HG02588 (cell line): ENCODE measurements at regions not wholly inside any gene's neighbourhood (a gene's known extent, or its start where the extent isn't known, plus 50 kb on each side); places are given as distances from the start of the nearest gene placed in this dataset.
"Not testable (repeated sequence)": the region's sequence is repeated elsewhere in the genome, so short reads cannot be mapped to it uniquely, and the experiment has no call there.

Experiments used
- ATAC-seq: cut with Tn5 transposase; IDR thresholded peaks from one replicate; pipeline ENCODE4 v1.9.1; 2021; ENCODE audit warnings: mild to moderate bottlenecking, moderate library complexity; ENCODE audit not compliant: unreplicated experiment

- no peak for ATAC-seq
Observed at GRCh38 chr14:51573607-51574006, 78.1 kb upstream of the FRMD6 start.

DNA sequence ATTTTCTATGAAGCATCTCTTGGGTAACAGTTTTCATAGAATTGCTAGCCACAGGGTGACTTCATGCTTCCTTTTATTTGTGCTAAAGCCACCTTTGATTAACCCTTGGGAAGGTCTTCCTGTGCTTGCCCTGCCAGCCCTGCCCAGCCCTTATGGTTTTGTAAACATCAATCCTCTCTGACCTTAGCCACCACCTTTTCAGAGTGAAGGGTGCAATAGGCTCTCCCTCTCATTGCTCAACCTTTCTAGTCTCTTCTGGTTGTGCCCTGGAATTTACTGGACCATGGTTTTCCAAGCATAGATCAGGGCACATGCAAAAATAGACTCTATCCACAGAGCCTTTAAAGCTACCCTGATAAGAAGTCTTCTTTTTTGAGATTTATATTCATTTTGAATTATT lies 77.7 kb upstream of the FRMD6 start:
- no peak for ATAC-seq

GRCh38 chr14:51575349-51576116 lies 76.2 kb upstream of the FRMD6 start:
- ATAC-seq, result no peak

GRCh38 chr14:51576117-51576430 lies 75.6 kb upstream of the FRMD6 start:
- ATAC-seq, result no peak

DNA sequence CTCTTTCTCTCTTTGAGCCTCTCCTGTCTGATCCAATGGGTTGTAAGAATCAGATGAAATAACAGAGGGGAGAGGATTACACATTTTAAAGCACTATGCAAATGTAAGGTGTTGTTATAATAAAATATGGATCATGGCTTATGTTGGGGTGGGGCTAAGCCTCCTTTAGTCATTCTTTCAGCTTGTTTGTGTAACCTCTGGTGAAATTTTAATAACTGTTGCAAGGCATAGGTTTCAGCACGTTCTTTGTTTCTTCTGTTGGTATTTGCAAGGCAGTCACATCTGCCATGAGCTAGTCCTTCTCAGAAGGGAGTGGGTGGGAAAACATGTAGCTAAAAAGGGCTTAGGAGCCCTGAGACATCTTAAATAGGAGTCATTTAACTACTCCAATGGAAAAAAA lies 74.8 kb upstream of the FRMD6 start:
- no peak for ATAC-seq

DNA sequence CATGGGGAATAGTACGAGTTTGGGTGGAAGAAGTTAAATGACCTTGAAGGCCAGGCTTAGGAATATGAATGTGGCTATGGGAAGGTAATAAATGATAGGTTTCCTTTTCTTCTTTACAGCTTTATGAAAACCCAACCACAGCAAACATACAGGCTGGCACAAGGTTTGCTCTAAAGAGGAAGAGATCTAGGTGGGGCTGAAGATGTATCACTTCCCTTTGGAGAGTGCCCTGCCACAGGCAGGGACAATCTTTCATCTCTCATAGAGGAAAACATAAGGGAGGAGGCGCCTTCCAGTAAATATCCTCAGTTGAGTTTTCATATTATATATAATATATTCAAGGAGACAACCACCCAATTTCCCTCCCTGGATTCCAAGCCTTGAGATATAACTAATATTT lies 72.9 kb upstream of the FRMD6 start:
- ATAC-seq, result no peak

GRCh38 chr14:51581017-51581881 lies 70.5 kb upstream of the FRMD6 start:
- ATAC-seq, result no peak

DNA sequence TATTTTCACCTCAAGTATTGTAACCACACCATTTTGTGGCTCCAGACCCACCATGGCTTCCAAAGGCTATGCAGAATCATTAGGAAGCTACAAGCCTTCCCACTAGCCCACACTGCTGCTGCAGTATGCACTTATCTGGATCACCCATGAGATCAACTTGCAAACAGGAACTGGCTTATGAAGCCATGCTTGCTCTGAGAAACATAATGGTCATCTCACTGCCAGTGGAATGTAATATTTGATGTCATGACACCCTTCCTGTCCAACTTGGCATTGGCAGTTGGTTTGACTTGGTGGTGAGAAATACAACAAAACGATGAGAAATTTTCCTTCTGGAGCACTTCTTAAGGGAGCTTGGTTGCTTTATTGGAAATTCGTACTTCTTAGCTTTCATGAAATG lies 69.3 kb upstream of the FRMD6 start:
- no peak for ATAC-seq

DNA sequence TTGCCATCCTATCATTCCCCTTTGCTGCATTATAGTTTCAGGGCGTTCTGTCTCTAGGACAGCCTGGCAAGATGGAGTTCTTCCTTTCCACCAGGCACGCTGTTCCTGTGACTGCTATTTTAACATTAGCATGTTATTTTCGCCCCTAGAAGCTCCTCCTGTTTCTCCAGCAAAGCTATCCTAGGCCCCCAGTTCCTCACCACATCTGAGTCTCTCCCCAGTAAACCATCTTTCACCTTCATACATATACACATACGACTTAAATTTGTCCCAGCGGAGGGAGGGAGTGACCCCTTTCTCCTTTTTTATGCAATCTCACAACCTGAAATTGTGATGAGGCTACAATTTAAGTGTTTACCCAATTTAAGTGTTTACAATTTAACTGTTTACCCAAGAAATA lies 66.7 kb upstream of the FRMD6 start:
- no peak for ATAC-seq

DNA sequence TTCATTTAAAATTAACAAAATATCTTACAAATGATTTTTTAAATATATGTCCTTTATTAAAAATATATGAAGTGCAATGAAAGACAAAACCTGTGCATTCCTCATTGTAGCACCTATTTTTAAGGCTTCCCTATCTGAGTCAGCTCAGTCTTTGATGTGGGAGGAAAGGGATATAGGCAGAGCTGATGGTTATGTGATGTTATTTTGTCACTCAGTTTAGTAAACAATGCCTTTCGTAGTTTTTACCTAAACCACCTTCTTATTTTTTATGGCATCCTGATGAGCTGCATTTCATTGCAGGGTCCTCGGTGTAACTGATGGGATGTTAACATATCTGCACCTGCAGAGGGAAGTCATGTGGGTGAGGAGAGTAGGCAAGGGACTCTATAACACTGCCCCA lies 58.9 kb upstream of the FRMD6 start:
- no peak for ATAC-seq

GRCh38 chr14:51593397-51593796 lies 58.3 kb upstream of the FRMD6 start:
- no peak for ATAC-seq

DNA sequence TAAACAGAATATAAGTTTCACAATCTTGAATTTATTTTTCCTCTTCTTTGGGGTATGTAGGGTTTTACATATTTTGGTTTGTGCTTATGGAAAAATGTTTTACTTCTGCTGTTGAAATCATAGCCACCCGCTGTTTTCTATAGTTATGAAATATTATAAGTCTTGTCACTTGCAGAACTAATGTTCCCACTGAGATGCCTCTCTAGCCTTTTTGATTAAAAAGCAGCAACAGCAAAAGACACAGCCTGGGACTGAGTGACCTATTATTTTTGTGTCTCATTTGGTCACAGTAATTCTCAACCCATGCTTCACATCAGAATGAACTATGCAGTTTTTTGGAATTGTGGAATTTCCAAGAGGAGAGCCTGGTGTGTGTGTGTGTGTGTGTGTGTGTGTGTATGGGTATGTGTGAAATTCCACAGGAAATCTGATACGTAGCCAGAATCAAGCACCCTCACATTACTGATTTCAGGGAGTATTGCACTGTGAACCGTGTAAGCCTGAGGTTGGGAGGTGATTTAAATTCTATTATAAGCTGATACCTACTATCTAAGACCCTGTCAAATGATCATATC lies 55.7 kb upstream of the FRMD6 start:
- no peak for ATAC-seq

- no peak for ATAC-seq
Observed at GRCh38 chr14:51596488-51597117, 55.1 kb upstream of the FRMD6 start.

DNA sequence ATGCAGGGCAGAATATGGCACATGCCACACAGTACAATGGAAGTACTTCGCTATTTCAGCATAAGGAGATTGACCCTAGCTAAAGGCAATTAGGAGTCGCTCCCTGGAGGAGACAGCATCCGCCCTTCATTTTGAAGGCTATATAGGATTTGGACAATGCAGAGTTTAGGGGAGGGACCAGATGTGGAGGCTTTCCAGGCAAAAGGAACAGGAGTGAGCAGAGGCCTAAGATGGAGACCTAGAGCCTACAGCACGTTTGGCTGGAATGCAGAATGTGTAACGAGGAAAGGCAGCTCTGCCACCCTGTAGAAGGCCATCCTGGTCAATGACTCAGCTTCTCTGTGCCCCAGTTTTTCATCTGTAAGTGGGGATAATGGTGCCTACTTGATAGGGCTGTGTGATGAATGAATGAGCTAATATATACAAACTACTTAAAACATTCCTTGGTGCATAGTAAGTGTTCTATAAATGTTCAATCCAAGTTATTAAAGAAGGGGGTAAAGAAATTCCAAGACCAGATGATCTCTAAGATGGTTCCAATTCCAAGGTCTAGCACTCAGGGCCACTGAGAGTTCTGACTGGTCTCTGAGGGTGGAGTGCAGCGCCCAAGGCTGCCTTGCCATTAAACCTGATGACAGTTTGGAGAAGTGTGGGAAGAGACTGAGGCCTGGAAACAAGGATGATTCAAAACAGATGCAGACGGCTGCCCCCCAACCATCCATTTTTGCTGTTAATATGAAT lies 54.3 kb upstream of the FRMD6 start:
- ATAC-seq, result no peak

DNA sequence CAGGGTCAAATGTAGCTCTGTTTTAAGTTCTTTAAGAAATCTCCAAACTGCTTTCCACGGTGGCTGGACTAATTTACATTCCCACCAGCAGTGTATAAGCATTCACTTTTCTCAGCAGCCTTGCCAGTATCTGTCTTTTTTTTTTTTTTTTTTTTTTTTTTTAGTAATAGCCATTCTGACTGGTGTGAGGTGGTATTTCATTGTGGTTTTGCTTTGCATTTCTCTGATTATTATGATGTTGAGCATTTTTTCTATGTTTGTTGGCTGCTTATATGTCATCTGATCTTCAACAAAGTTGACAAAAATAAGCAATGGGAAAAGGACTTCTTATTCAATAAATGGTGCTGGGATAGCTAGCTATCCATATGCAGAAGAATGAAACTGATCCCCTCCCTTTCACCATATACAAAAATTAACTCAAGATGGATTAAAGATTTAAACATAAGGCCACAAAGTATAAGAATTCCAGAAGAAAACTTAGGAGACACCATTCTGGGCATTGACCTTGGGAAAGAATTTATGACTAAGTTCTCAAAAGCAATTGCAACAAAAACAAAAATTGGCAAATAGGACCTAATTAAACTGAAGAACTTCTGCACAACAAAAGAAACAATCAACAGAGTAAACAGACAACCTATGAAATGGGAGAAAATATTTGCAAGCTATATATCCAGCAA lies 52.6 kb upstream of the FRMD6 start:
- not testable (repeated sequence) for ATAC-seq

- no peak for ATAC-seq
Observed at GRCh38 chr14:51600658-51601057, 51.1 kb upstream of the FRMD6 start.
